Peyer's patch (tissue), 4 donors: ENCODE measurements at regions not wholly inside any gene's neighbourhood (a gene's known extent, or its start where the extent isn't known, plus 50 kb on each side); places are given as distances from the start of the nearest gene placed in this dataset.

Experiments
- DNase-seq, 3 donors: peaks; one replicate each; pipeline ENCODE4 v3.0.0-alpha.2; 2017 to 2019
- H3K27ac ChIP-seq, 4 donors: fragments of 200-600 bp; sonication (generic); one replicate each; pipeline ENCODE4 v1.5.1; 2016 to 2019
- H3K27me3 ChIP-seq, 2 donors: fragments of 200-600 bp; sonication (generic); one replicate each; pipeline ENCODE4 v1.5.1; 2019
- H3K36me3 ChIP-seq, 3 donors: fragments of 200-600 bp; sonication (generic); one replicate each; pipeline ENCODE4 v1.5.1; 2016 to 2019
- H3K4me1 ChIP-seq, 4 donors: fragments of 200-600 bp; sonication (generic); one replicate each; pipeline ENCODE4 v1.5.1; 2016 to 2019
- H3K4me3 ChIP-seq, 4 donors: fragments of 200-600 bp; sonication (generic); 1 replicate in 3 of 4; 2 replicates in 1 of 4; pipeline ENCODE4 v1.5.1; 2016 to 2019; ENCODE audit warnings: mild to moderate bottlenecking in 1 of 4
- H3K9me3 ChIP-seq, 4 donors: fragments of 200-600 bp; sonication (generic); one replicate each; pipeline ENCODE4 v1.5.1; 2016 to 2019; ENCODE audit warnings: mild to moderate bottlenecking in 1 of 4
- CTCF ChIP-seq, 6 experiments: fragments of 450-650 bp in 4 of 6; fragments of 200-600 bp in 2 of 6; sonication (generic) in 1 of 6; IDR thresholded peaks; one replicate each; pipeline ENCODE4 v1.5.1; 2017 to 2019; ENCODE audit warnings: antibody characterized with exemption in 6 of 6, mild to moderate bottlenecking in 3 of 6, moderate library complexity in 1 of 6
- POLR2A ChIP-seq, 2 donors: fragments of 450-650 bp; IDR thresholded peaks; one replicate each; pipeline ENCODE4 v1.5.1; 2017; ENCODE audit warnings: antibody characterized with exemption in 2 of 2, mild to moderate bottlenecking in 2 of 2, moderate library complexity in 2 of 2

GRCh38 chr1:56079391-56079790 is 500.0 kb downstream of the PLPP3 start:
- H3K27ac ChIP-seq = no peak overlapping the region
- H3K27me3 ChIP-seq = no peaks in the 10 kb centered on the region
- no peak overlapping the region for H3K4me3 ChIP-seq
- H3K9me3 ChIP-seq = no peaks in the 10 kb centered on the region
- H3K4me1 ChIP-seq = no peaks in the 10 kb centered on the region
- TF ChIP-seq POLR2A (IDR thresholded peaks at IDR 0.05) (no peak), CTCF (IDR thresholded peaks at IDR 0.05) (no peak)
- H3K36me3 ChIP-seq = no peaks in the 10 kb centered on the region
- no peak for DNase-seq

GRCh38 chr1:56077206-56077605 is 502.2 kb downstream of the PLPP3 start:
- no peaks in the 10 kb centered on the region for H3K27me3 ChIP-seq
- H3K4me1 ChIP-seq = no peaks in the 10 kb centered on the region
- no peak overlapping the region for H3K4me3 ChIP-seq
- no peaks in the 10 kb centered on the region for H3K9me3 ChIP-seq
- H3K27ac ChIP-seq = peak overlapping the region in 1 of 4 donors; percentile 19
- no peak for DNase-seq
- no peaks in the 10 kb centered on the region for H3K36me3 ChIP-seq
- TF ChIP-seq CTCF (IDR thresholded peaks at IDR 0.05) = no peak
- TF ChIP-seq POLR2A (IDR thresholded peaks at IDR 0.05) = no peak

DNA sequence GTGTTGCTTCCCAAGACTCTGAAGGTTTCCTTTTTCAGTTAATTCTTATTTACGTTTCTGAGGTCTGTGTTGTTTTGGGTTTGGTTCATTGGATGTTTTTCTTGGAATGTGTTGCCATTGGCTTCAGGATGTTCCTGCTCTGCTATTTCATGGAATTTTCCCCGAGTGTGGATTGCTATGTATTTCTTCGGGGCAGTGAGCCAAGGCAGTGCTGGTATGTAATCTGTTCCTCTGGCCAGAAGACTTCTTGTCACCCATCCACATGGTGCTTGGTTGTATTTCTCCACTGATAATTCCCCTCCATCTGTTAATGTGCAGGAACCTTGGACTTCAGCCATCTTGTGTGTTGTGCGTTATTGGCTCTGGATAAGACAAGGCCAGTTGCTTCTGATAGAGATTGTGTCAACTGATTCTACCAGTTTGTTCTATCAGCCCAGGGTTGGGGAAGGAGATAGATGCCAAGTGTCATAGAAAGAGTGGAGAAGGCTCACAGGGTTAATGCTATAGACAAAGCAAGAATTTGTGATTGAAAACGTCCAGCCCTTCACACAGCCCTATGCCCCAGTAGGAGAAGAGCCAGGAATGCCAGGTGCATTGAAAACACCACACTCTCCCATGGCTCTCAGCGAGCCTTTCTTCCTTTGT is 505.2 kb downstream of the PLPP3 start:
- Histone ChIP-seq H3K4me3 (no peak overlapping the region), H3K9me3 (no peaks in the 10 kb centered on the region), H3K27me3 (no peaks in the 10 kb centered on the region), H3K27ac (peak overlapping the region in 3 of 4 donors; percentile 22 to 39 (median 35)), H3K36me3 (no peaks in the 10 kb centered on the region), H3K4me1 (no peaks in the 10 kb centered on the region)
- peak in 2 of 3 donors; percentile 21 to 72 for DNase-seq
- TF ChIP-seq CTCF (IDR thresholded peaks at IDR 0.05) (no peak), POLR2A (IDR thresholded peaks at IDR 0.05) (no peak)

DNA sequence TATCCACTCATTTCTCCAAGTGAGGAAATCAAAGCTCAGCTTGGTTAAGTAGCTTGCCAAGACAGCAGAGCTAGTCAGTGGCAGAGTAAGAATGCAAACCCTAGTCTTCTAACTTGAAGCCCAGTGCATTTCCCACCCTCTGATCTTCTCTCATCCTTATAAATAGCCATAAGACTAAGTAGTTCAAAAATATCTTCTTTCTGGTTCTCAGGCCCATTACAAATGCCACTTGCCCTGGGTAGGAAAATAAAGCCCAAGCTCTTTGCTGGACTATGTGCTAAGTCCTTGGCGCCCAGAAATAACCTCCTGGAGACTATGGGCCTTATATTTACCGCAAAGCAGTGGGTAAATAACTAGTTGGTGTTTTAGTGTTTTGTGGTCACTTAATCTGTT is 505.8 kb downstream of the PLPP3 start:
- TF ChIP-seq POLR2A (IDR thresholded peaks at IDR 0.05) (no peak), CTCF (IDR thresholded peaks at IDR 0.05) (no peak)
- Histone ChIP-seq H3K9me3 (no peaks in the 10 kb centered on the region), H3K4me3 (no peak overlapping the region), H3K4me1 (no peaks in the 10 kb centered on the region), H3K36me3 (no peaks in the 10 kb centered on the region), H3K27ac (peak overlapping the region; percentile 10 to 39 (median 24)), H3K27me3 (no peaks in the 10 kb centered on the region)
- DNase-seq = no peak

DNA sequence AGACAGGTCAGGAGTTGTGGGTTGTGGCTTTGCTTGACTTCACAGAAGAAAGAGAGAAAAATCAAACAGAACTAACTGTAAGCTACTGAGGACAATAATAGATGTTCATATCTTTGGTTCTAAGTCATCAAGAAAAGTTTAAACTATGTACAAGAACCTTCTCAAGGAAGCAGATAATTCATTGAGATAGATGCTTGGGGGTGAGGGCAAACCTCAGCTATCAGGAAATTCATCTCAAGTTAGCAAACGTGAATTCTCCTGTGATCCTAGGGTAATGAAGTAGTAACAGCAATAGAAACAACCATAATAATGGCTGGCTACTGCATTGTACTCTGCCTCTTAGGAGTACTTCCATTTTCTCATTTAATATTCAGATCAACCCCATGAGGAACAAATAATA is 506.2 kb downstream of the PLPP3 start:
- Histone ChIP-seq H3K27ac (peak overlapping the region in 3 of 4 donors; percentile 10 to 39 (median 14)), H3K36me3 (no peaks in the 10 kb centered on the region), H3K4me1 (no peaks in the 10 kb centered on the region), H3K4me3 (no peak overlapping the region), H3K9me3 (no peaks in the 10 kb centered on the region), H3K27me3 (no peaks in the 10 kb centered on the region)
- DNase-seq = no peak
- TF ChIP-seq CTCF (IDR thresholded peaks at IDR 0.05) (no peak), POLR2A (IDR thresholded peaks at IDR 0.05) (no peak)

DNA sequence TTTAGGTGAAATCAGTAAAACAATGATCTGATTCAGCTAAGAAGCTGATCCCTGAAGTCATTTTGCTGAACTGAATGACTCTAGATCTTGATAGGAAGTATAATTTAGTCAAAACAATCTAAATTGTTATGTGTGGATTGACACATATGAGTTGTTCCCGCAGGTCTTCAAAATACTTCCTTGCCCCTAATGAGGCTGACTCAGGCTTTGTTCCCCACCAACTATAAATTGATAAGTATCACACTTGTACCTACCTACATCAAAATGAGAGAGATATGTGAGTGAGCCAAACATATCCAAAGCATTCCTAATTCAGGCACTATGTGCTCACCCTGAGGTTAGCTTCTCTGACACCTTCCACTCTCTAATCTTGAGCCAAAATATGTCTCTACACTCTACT is 507.1 kb downstream of the PLPP3 start:
- DNase-seq = no peak
- Histone ChIP-seq H3K36me3 (no peaks in the 10 kb centered on the region), H3K27me3 (no peaks in the 10 kb centered on the region), H3K9me3 (no peaks in the 10 kb centered on the region), H3K4me3 (no peak overlapping the region), H3K27ac (no peak overlapping the region), H3K4me1 (no peaks in the 10 kb centered on the region)
- TF ChIP-seq CTCF (IDR thresholded peaks at IDR 0.05) (no peak), POLR2A (IDR thresholded peaks at IDR 0.05) (no peak)
